Astrocyte of the cerebellum (primary cell): ENCODE measurements at regions not wholly inside any gene's neighbourhood (a gene's known extent, or its start where the extent isn't known, plus 50 kb on each side); places are given as distances from the start of the nearest gene placed in this dataset.
"Not testable (repeated sequence)": the region's sequence is repeated elsewhere in the genome, so short reads cannot be mapped to it uniquely, and the experiment has no call there.

Source experiments
- DNase-seq: peaks from one replicate; pipeline ENCODE4 v3.0.0-alpha.2; 2011; ENCODE audit warnings: low read depth
- H3K4me3 ChIP-seq: 2 replicates; pipeline ENCODE4 v1.5.1; 2011; ENCODE audit warnings: mild to moderate bottlenecking, low read depth, low read length, moderate library complexity
- CTCF ChIP-seq: IDR thresholded peaks from 2 replicates; pipeline ENCODE4 v1.5.1; 2012; ENCODE audit warnings: low read length, low read depth, moderate library complexity, mild to moderate bottlenecking; ENCODE audit errors: missing control alignments
- in situ Hi-C: cut with HindIII; loops from 2 replicates; pipeline ENCODE4 v1.10.0; 2017; ENCODE audit warnings: low sequenced_read_pairs

- no peak for TF ChIP-seq CTCF
- peak; percentile 15 for DNase-seq
- in situ Hi-C loops: no loop called here
- H3K4me3 ChIP-seq: no peak overlapping the region
These were observed 236.2 kb downstream of the NNT start for GRCh38 chr5:43839218-43839617.

GRCh38 chr5:43837996-43838395 lies 235.0 kb downstream of the NNT start:
- in situ Hi-C loops: no loop called here
- TF ChIP-seq CTCF: no peak
- no peak for DNase-seq
- no peak overlapping the region for H3K4me3 ChIP-seq

GRCh38 chr5:43837091-43837490 lies 234.1 kb downstream of the NNT start:
- H3K4me3 ChIP-seq: no peak overlapping the region
- in situ Hi-C loops: no loop called here
- no peak for TF ChIP-seq CTCF
- DNase-seq: no peak

- DNase-seq: no peak
- TF ChIP-seq CTCF: no peak
- in situ Hi-C loops: no loop called here
- no peak overlapping the region for H3K4me3 ChIP-seq
These were observed 231.0 kb downstream of the NNT start for GRCh38 chr5:43833961-43834360.

GRCh38 chr5:43824325-43824964 lies 221.5 kb downstream of the NNT start:
- in situ Hi-C loops, DNase-seq, H3K4me3 ChIP-seq: not testable (repeated sequence)

GRCh38 chr5:43818394-43818793 lies 215.4 kb downstream of the NNT start:
- not testable (repeated sequence) for H3K4me3 ChIP-seq, DNase-seq
- in situ Hi-C loops: loop anchor here (5.0 kb wide), 1 partner anchor 39 kb away; no protein-coding TSS in a partner anchor

GRCh38 chr5:43815497-43815896 lies 212.5 kb downstream of the NNT start:
- no peak for TF ChIP-seq CTCF
- in situ Hi-C loops: loop anchor here (5.0 kb wide), 1 partner anchor 42 kb away; no protein-coding TSS in a partner anchor
- DNase-seq: no peak
- no peak overlapping the region for H3K4me3 ChIP-seq

- in situ Hi-C loops: no loop called here
- TF ChIP-seq CTCF: no peak
- no peak for DNase-seq
These were observed 201.7 kb downstream of the NNT start for GRCh38 chr5:43804723-43805122.

More at GRCh38 chr5:43804723-43805122, 201.7 kb downstream of the NNT start:
- H3K4me3 ChIP-seq: no peak overlapping the region
